ENCODE measurements at regions not wholly inside any gene's neighbourhood (a gene's known extent, or its start where the extent isn't known, plus 50 kb on each side); places are given as distances from the start of the nearest gene placed in this dataset.

GRCh38 chr6:145075425-145075824, 659.9 kb downstream of the EPM2A start:
- POLR2A ChIA-PET, result no interaction called here
- Histone ChIP-seq H3K4me1 (no peaks in the 10 kb centered on the region), H3K27me3 (replicated peaks; ENCODE audit: control insufficient read depth, insufficient read depth, low read length) (no peaks in the 10 kb centered on the region; the same call in 1 of the 2 replicates), H3K9me3 (no peaks in the 10 kb centered on the region), H3K36me3 (ENCODE audit: control insufficient read depth, insufficient read depth, low read length) (no peaks in the 10 kb centered on the region), H3K4me3 (ENCODE audit: low read depth, low read length) (no peak overlapping the region)
- BruUV-seq (replicated peaks), result no TSS peak
- peaks cover 5% of the 10 kb centered on the region for H3K27me3 Mint-ChIP-seq (ENCODE audit: insufficient read depth, unreplicated experiment)
- intact Hi-C loops (cut with micrococcal nuclease; ENCODE audit: unreplicated experiment), result no loop called here
- H3K4me1 Mint-ChIP-seq (ENCODE audit: low read depth, unreplicated experiment), result no peaks in the 10 kb centered on the region
- DNase-seq, result no peak
- CTCF ChIA-PET, result no interaction called here
- no peaks in the 10 kb centered on the region for H3K9me3 Mint-ChIP-seq (ENCODE audit: unreplicated experiment)
- TF ChIP-seq CTCF (IDR thresholded peaks at IDR 0.05; ENCODE audit: insufficient read depth in 1 of 2, low read depth in 1 of 2, low read length in 1 of 2, severe bottlenecking in 1 of 2, unreplicated experiment in 1 of 2), result no peak
- H3K4me3 Mint-ChIP-seq (ENCODE audit: unreplicated experiment), result no peak overlapping the region
- no peaks in the 10 kb centered on the region for H3K36me3 Mint-ChIP-seq (ENCODE audit: insufficient read depth, unreplicated experiment)
- H3K27ac Mint-ChIP-seq (ENCODE audit: unreplicated experiment), result no peak overlapping the region

DNA sequence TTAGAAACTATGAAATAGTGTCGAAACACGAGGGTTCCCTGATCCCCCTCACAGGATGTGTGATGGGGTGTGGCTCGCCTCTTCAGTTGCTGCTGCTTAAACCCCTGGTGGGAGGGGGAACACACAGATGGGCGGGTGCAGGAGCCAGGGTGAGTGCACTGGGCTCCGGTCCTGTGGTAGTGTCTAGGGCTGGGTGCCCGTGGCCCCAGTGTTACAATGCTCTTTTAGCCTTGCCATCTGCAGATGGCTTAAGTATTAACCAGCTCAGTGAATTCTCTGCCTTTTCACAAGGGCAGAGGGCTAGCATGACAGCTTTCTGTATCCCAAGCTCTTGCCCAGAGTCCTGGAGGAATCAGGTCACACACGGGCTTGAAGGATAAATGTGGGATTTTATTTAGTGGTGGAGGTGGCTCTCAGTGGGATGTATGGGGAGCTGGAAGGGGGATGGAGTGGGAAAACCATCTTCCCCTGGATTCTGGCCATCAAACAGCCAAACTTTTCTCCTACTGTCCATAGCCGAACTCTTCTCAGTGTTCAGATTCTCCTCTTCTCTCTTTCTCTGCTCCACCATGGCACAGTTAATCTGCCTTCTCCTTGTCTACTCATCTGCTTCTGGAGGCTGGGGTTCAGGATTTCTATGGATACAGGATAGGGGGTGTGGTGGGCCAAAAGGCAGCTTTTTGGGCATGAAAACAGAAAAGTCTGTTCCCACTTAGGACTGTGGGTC, 659.0 kb downstream of the EPM2A start:
- no TSS peak for BruUV-seq (replicated peaks)
- no peaks in the 10 kb centered on the region for H3K4me1 Mint-ChIP-seq (ENCODE audit: low read depth, unreplicated experiment)
- no peak overlapping the region for H3K4me3 Mint-ChIP-seq (ENCODE audit: unreplicated experiment)

GRCh38 chr6:145077382-145077781, 657.9 kb downstream of the EPM2A start:
- Mint-ChIP-seq H3K36me3 (ENCODE audit: insufficient read depth, unreplicated experiment) (no peaks in the 10 kb centered on the region), H3K4me3 (ENCODE audit: unreplicated experiment) (no peak overlapping the region), H3K4me1 (ENCODE audit: low read depth, unreplicated experiment) (no peaks in the 10 kb centered on the region), H3K27ac (ENCODE audit: unreplicated experiment) (no peak overlapping the region), H3K9me3 (ENCODE audit: unreplicated experiment) (no peaks in the 10 kb centered on the region), H3K27me3 (ENCODE audit: insufficient read depth, unreplicated experiment) (peaks cover 5% of the 10 kb centered on the region)
- intact Hi-C loops (cut with micrococcal nuclease; ENCODE audit: unreplicated experiment), result no loop called here
- no peak for DNase-seq
- no peaks in the 10 kb centered on the region for H3K4me1 ChIP-seq
- no peak for TF ChIP-seq CTCF (IDR thresholded peaks at IDR 0.05; ENCODE audit: insufficient read depth in 1 of 2, low read depth in 1 of 2, low read length in 1 of 2, severe bottlenecking in 1 of 2, unreplicated experiment in 1 of 2)
- no peaks in the 10 kb centered on the region for H3K9me3 ChIP-seq
- no TSS peak for BruUV-seq (replicated peaks)
- CTCF ChIA-PET, result no interaction called here
- H3K36me3 ChIP-seq (ENCODE audit: control insufficient read depth, insufficient read depth, low read length), result no peaks in the 10 kb centered on the region
- no peaks in the 10 kb centered on the region; the same call in 1 of the 2 replicates for H3K27me3 ChIP-seq (replicated peaks; ENCODE audit: control insufficient read depth, insufficient read depth, low read length)
- POLR2A ChIA-PET, result no interaction called here
- H3K4me3 ChIP-seq (ENCODE audit: low read depth, low read length), result no peak overlapping the region

More for the DNA sequence above, 659.0 kb downstream of the EPM2A start:
- Mint-ChIP-seq H3K9me3 (ENCODE audit: unreplicated experiment) (no peaks in the 10 kb centered on the region), H3K36me3 (ENCODE audit: insufficient read depth, unreplicated experiment) (no peaks in the 10 kb centered on the region), H3K27ac (ENCODE audit: unreplicated experiment) (no peak overlapping the region), H3K27me3 (ENCODE audit: insufficient read depth, unreplicated experiment) (peaks cover 5% of the 10 kb centered on the region)
- TF ChIP-seq CTCF (IDR thresholded peaks at IDR 0.05; ENCODE audit: insufficient read depth in 1 of 2, low read depth in 1 of 2, low read length in 1 of 2, severe bottlenecking in 1 of 2, unreplicated experiment in 1 of 2), result no peak
- H3K4me1 ChIP-seq, result no peaks in the 10 kb centered on the region
- intact Hi-C loops (cut with micrococcal nuclease; ENCODE audit: unreplicated experiment), result no loop called here
- DNase-seq, result no peak
- no peaks in the 10 kb centered on the region; the same call in 1 of the 2 replicates for H3K27me3 ChIP-seq (replicated peaks; ENCODE audit: control insufficient read depth, insufficient read depth, low read length)
- no peaks in the 10 kb centered on the region for H3K36me3 ChIP-seq (ENCODE audit: control insufficient read depth, insufficient read depth, low read length)
- ChIA-PET POLR2A (no interaction called here), CTCF (no interaction called here)
- H3K9me3 ChIP-seq, result no peaks in the 10 kb centered on the region
- H3K4me3 ChIP-seq (ENCODE audit: low read depth, low read length), result no peak overlapping the region
